KMS-11 (cell line): ENCODE measurements at regions not wholly inside any gene's neighbourhood (a gene's known extent, or its start where the extent isn't known, plus 50 kb on each side); places are given as distances from the start of the nearest gene placed in this dataset.

ENCODE experiments used
- H2AFZ ChIP-seq: fragments of 200-600 bp; sonication (generic); 2 replicates; pipeline ENCODE4 v1.6.1; 2016; ENCODE audit warnings: antibody characterized with exemption, mixed run types, low read depth
- H3K27ac ChIP-seq: fragments of 200-600 bp; sonication (generic); 2 replicates; pipeline ENCODE4 v1.6.1; 2016; ENCODE audit warnings: mild to moderate bottlenecking, mixed run types
- H3K27me3 ChIP-seq: fragments of 200-600 bp; sonication (generic); 2 replicates; pipeline ENCODE4 v1.6.1; 2017; ENCODE audit warnings: mild to moderate bottlenecking, low read depth, mixed run types, moderate library complexity; ENCODE audit not compliant: insufficient read depth
- H3K36me3 ChIP-seq: fragments of 200-600 bp; sonication (generic); 2 replicates; pipeline ENCODE4 v1.6.1; 2017; ENCODE audit warnings: mild to moderate bottlenecking, mixed run types; ENCODE audit not compliant: insufficient read depth
- H3K4me1 ChIP-seq: fragments of 200-600 bp; sonication (generic); 2 replicates; pipeline ENCODE4 v1.6.1; 2016; ENCODE audit warnings: mild to moderate bottlenecking, low read depth, mixed run types; ENCODE audit not compliant: poor library complexity, severe bottlenecking
- H3K4me2 ChIP-seq: fragments of 200-600 bp; sonication (generic); 2 replicates; pipeline ENCODE4 v1.7.0; 2016; ENCODE audit warnings: mild to moderate bottlenecking, mixed run types
- H3K4me3 ChIP-seq: fragments of 200-600 bp; sonication (generic); IDR thresholded peaks from 2 replicates; pipeline ENCODE4 v1.6.1; 2017; ENCODE audit warnings: low read depth, low read length, mixed read lengths; ENCODE audit not compliant: insufficient read depth
- H3K79me2 ChIP-seq: fragments of 200-600 bp; sonication (generic); 2 replicates; pipeline ENCODE4 v1.6.1; 2016; ENCODE audit warnings: low read depth, mixed run types; ENCODE audit not compliant: insufficient read depth
- H3K9ac ChIP-seq: fragments of 200-600 bp; sonication (generic); 2 replicates; pipeline ENCODE4 v1.6.1; 2016; ENCODE audit warnings: mild to moderate bottlenecking, mixed run types
- H4K20me1 ChIP-seq: fragments of 200-600 bp; sonication (generic); 2 replicates; pipeline ENCODE4 v1.6.1; 2016; ENCODE audit warnings: mild to moderate bottlenecking, mixed run types; ENCODE audit not compliant: insufficient read depth
- CTCF ChIP-seq: fragments of 200-600 bp; sonication (generic); conservative IDR thresholded peaks from 2 replicates; pipeline ENCODE4 v1.6.1; 2017; ENCODE audit warnings: low read depth, mild to moderate bottlenecking, antibody characterized with exemption, low read length, moderate library complexity, mixed read lengths

GRCh38 chr1:8094481-8095241 is 68.6 kb upstream of the ERRFI1 start:
- Histone ChIP-seq H3K79me2 (no peaks in the 10 kb centered on the region), H2AFZ (no peak overlapping the region), H3K4me2 (no peak overlapping the region), H3K36me3 (no peaks in the 10 kb centered on the region), H3K4me3 (no peak overlapping the region), H3K9ac (no peak overlapping the region), H3K27me3 (no peaks in the 10 kb centered on the region), H4K20me1 (no peaks in the 10 kb centered on the region), H3K27ac (no peak overlapping the region), H3K4me1 (no peaks in the 10 kb centered on the region)
- TF ChIP-seq CTCF: no peak

- Histone ChIP-seq H2AFZ (no peak overlapping the region), H3K4me1 (no peaks in the 10 kb centered on the region), H3K79me2 (no peaks in the 10 kb centered on the region), H3K27me3 (no peaks in the 10 kb centered on the region), H3K36me3 (no peaks in the 10 kb centered on the region), H3K4me2 (no peak overlapping the region), H3K27ac (no peak overlapping the region), H4K20me1 (no peaks in the 10 kb centered on the region), H3K9ac (no peak overlapping the region), H3K4me3 (no peak overlapping the region)
- TF ChIP-seq CTCF: no peak
Observed at GRCh38 chr1:8093221-8093980, 67.3 kb upstream of the ERRFI1 start.

- Histone ChIP-seq H3K79me2 (no peaks in the 10 kb centered on the region), H3K4me2 (no peak overlapping the region), H3K27ac (no peak overlapping the region), H2AFZ (no peak overlapping the region), H3K4me3 (no peak overlapping the region), H3K9ac (no peak overlapping the region), H3K27me3 (no peaks in the 10 kb centered on the region), H3K36me3 (no peaks in the 10 kb centered on the region), H3K4me1 (no peaks in the 10 kb centered on the region), H4K20me1 (no peaks in the 10 kb centered on the region)
- TF ChIP-seq CTCF: no peak
Observed at GRCh38 chr1:8092657-8093056, 66.5 kb upstream of the ERRFI1 start.

GRCh38 chr1:8091691-8092090 is 65.6 kb upstream of the ERRFI1 start:
- no peak overlapping the region for H3K9ac ChIP-seq
- no peak for TF ChIP-seq CTCF
- no peaks in the 10 kb centered on the region for H3K4me1 ChIP-seq
- no peaks in the 10 kb centered on the region for H3K36me3 ChIP-seq
- H3K4me2 ChIP-seq: no peak overlapping the region
- no peak overlapping the region for H3K27ac ChIP-seq
- no peak overlapping the region for H3K4me3 ChIP-seq
- no peak overlapping the region for H2AFZ ChIP-seq
- H3K27me3 ChIP-seq: no peaks in the 10 kb centered on the region
- H4K20me1 ChIP-seq: no peaks in the 10 kb centered on the region
- no peaks in the 10 kb centered on the region for H3K79me2 ChIP-seq
